ENCODE measurements at regions not wholly inside any gene's neighbourhood (a gene's known extent, or its start where the extent isn't known, plus 50 kb on each side); places are given as distances from the start of the nearest gene placed in this dataset.

DNA sequence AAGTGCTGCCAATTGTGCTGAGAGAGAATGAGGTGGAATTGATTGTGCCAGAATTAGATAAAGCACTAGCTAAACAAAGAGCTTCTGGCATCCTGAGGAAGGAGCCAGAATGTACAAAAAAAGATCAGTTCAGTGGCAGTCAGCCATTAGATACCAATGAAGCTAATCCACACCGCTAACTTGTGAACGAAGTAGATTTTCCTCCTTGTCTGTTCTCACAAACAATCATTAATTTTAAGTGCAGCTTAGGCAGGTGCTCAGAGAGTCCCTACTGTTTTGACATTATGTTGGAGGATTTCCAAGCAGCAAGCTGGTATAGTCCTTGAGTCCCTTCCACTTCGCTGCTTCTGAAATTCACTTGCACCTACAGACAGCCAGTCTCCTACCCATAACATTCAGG, 617.4 kb downstream of the CENPC start:
- H3K27me3 ChIP-seq = no peaks in the 10 kb centered on the region
- H3K9me3 ChIP-seq = no peaks in the 10 kb centered on the region
- H3K4me3 ChIP-seq = no peak overlapping the region
- no peak for DNase-seq
- no peak overlapping the region for H3K27ac ChIP-seq
- intact Hi-C loops (cut with DNase I; ENCODE audit: low total_unique reads) = no loop called here
- no peaks in the 10 kb centered on the region for H3K36me3 ChIP-seq
- TF ChIP-seq POLR2A (IDR thresholded peaks at IDR 0.05) = no peak
- TF ChIP-seq, protein P1, sequence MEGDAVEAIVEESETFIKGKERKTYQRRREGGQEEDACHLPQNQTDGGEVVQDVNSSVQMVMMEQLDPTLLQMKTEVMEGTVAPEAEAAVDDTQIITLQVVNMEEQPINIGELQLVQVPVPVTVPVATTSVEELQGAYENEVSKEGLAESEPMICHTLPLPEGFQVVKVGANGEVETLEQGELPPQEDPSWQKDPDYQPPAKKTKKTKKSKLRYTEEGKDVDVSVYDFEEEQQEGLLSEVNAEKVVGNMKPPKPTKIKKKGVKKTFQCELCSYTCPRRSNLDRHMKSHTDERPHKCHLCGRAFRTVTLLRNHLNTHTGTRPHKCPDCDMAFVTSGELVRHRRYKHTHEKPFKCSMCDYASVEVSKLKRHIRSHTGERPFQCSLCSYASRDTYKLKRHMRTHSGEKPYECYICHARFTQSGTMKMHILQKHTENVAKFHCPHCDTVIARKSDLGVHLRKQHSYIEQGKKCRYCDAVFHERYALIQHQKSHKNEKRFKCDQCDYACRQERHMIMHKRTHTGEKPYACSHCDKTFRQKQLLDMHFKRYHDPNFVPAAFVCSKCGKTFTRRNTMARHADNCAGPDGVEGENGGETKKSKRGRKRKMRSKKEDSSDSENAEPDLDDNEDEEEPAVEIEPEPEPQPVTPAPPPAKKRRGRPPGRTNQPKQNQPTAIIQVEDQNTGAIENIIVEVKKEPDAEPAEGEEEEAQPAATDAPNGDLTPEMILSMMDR (IDR thresholded peaks at IDR 0.05) = no peak
- no peaks in the 10 kb centered on the region for H3K4me1 ChIP-seq

DNA sequence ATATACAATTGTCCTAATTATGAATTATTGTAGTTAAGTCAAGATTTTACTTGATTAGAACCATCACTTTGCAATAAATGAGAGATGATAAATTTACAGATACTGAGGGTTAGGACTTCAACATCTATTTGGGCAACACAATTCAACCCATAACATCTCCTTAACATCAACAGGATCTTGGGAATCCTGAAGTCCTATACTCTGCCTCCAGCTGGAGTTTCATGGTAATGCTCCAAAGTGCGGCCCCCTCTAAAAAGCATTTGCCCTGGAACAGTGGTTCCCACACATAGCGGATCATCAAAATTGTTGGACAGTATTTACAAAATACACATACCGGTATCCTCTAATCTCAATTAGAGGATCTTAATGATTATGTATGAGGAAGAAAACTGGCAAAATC, 618.6 kb downstream of the CENPC start:
- Histone ChIP-seq H3K27ac (no peak overlapping the region), H3K4me3 (no peak overlapping the region)
- DNase-seq = no peak

DNA sequence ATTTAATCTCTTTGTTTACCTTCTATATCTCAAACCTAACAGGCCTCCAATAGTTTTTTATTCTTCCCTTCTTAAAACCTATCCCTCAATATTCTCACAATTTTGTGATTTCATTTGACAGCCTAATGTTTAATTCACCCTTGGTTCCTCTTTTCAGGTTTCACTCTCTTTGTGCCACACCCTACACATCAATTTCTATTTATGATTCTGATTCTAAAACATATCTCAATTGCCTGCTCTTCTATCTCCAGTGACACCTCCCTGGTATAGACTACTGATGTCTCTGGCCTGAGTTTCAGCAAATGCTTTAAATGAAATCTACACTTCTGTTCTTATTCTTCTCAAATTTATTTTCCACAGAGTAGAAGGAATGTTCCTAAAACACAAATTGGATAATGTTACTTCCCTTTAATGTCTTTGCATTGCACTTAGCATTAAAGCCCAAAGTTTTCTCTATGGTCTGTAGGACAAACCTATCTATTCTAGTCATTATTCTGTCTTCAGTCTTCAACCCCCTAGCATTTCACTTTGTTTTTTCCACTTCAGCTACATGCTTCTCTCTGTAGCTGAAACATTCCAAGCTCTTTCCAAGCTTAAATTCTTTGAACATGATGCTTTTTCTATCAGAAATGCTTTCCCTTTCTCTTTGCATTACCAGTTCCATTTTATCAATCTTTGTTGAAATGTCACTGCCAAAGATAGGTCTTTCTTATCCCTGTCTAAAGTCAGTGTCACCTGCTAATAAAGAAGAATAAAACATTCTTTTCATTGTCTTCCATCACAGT, 622.0 kb downstream of the CENPC start:
- Histone ChIP-seq H3K4me1 (no peaks in the 10 kb centered on the region), H3K4me3 (no peak overlapping the region), H3K27ac (no peak overlapping the region), H3K36me3 (no peaks in the 10 kb centered on the region), H3K27me3 (no peaks in the 10 kb centered on the region), H3K9me3 (no peaks in the 10 kb centered on the region)
- intact Hi-C loops (cut with DNase I; ENCODE audit: low total_unique reads) = no loop called here
- no peak for TF ChIP-seq POLR2A (IDR thresholded peaks at IDR 0.05)
- TF ChIP-seq, protein P1 (IDR thresholded peaks at IDR 0.05) = no peak
- no peak for DNase-seq

More for the DNA sequence above, 618.6 kb downstream of the CENPC start:
- TF ChIP-seq POLR2A (IDR thresholded peaks at IDR 0.05) = no peak
- TF ChIP-seq, protein P1 (IDR thresholded peaks at IDR 0.05) = no peak
- no peaks in the 10 kb centered on the region for H3K36me3 ChIP-seq
- H3K9me3 ChIP-seq = no peaks in the 10 kb centered on the region
- H3K4me1 ChIP-seq = no peaks in the 10 kb centered on the region
- intact Hi-C loops (cut with DNase I; ENCODE audit: low total_unique reads) = no loop called here
- no peaks in the 10 kb centered on the region for H3K27me3 ChIP-seq

- intact Hi-C loops (cut with DNase I; ENCODE audit: low total_unique reads) = no loop called here
- Histone ChIP-seq H3K4me3 (no peak overlapping the region), H3K9me3 (no peaks in the 10 kb centered on the region), H3K27ac (no peak overlapping the region), H3K36me3 (no peaks in the 10 kb centered on the region), H3K27me3 (no peaks in the 10 kb centered on the region), H3K4me1 (no peaks in the 10 kb centered on the region)
- DNase-seq = no peak
- TF ChIP-seq, protein P1 (IDR thresholded peaks at IDR 0.05) = no peak
- TF ChIP-seq POLR2A (IDR thresholded peaks at IDR 0.05) = no peak
These were observed 623.9 kb downstream of the CENPC start for GRCh38 chr4:66921433-66921832.

- H3K27ac ChIP-seq = no peak overlapping the region
- H3K27me3 ChIP-seq = no peaks in the 10 kb centered on the region
- no peaks in the 10 kb centered on the region for H3K4me1 ChIP-seq
- no peaks in the 10 kb centered on the region for H3K9me3 ChIP-seq
- no peak for TF ChIP-seq POLR2A (IDR thresholded peaks at IDR 0.05)
- TF ChIP-seq, protein P1 (IDR thresholded peaks at IDR 0.05) = no peak
- H3K36me3 ChIP-seq = no peaks in the 10 kb centered on the region
- DNase-seq = no peak
- no peak overlapping the region for H3K4me3 ChIP-seq
- intact Hi-C loops (cut with DNase I; ENCODE audit: low total_unique reads) = no loop called here
These were observed 624.8 kb downstream of the CENPC start for GRCh38 chr4:66920514-66920913.

Measured in uterus (tissue), 3 donors.